GM18907 (cell line): ENCODE measurements at regions not wholly inside any gene's neighbourhood (a gene's known extent, or its start where the extent isn't known, plus 50 kb on each side); places are given as distances from the start of the nearest gene placed in this dataset.
A peak's percentile ranks its signal among the peaks of the same experiment; 100 is the strongest.

Experiments used
- ATAC-seq: cut with Tn5 transposase; IDR thresholded peaks from one replicate; pipeline ENCODE4 v1.9.1; 2021; ENCODE audit warnings: mild to moderate bottlenecking, moderate library complexity; ENCODE audit not compliant: unreplicated experiment

GRCh38 chr10:83633547-83633946 lies 505.8 kb upstream of the GHITM start:
- no peak for ATAC-seq

- ATAC-seq, result no peak
Observed at GRCh38 chr10:83636826-83637225, 502.5 kb upstream of the GHITM start.

GRCh38 chr10:83647526-83647925 lies 491.8 kb upstream of the GHITM start:
- ATAC-seq, result no peak

- ATAC-seq, result no peak
Observed at GRCh38 chr10:83648201-83648600, 491.1 kb upstream of the GHITM start.

- no peak for ATAC-seq
Observed at GRCh38 chr10:83649471-83649870, 489.8 kb upstream of the GHITM start.

GRCh38 chr10:83654689-83655088 lies 484.6 kb upstream of the GHITM start:
- no peak for ATAC-seq

GRCh38 chr10:83656924-83657323 lies 482.4 kb upstream of the GHITM start:
- ATAC-seq, result no peak

GRCh38 chr10:83657487-83657886 lies 481.8 kb upstream of the GHITM start:
- ATAC-seq, result no peak

GRCh38 chr10:83663918-83664317 lies 475.4 kb upstream of the GHITM start:
- no peak for ATAC-seq

GRCh38 chr10:83666762-83667161 lies 472.5 kb upstream of the GHITM start:
- ATAC-seq, result no peak

- ATAC-seq, result no peak
Observed at GRCh38 chr10:83667594-83667993, 471.7 kb upstream of the GHITM start.

- no peak for ATAC-seq
Observed at GRCh38 chr10:83673316-83673715, 466.0 kb upstream of the GHITM start.

- ATAC-seq, result no peak
Observed at GRCh38 chr10:83677795-83678194, 461.5 kb upstream of the GHITM start.

- ATAC-seq, result no peak
Observed at GRCh38 chr10:83678850-83679249, 460.5 kb upstream of the GHITM start.

GRCh38 chr10:83680470-83680891 lies 458.8 kb upstream of the GHITM start:
- peak; percentile 99 for ATAC-seq

- ATAC-seq, result no peak
Observed at GRCh38 chr10:83682414-83682813, 456.9 kb upstream of the GHITM start.

- ATAC-seq, result no peak
Observed at GRCh38 chr10:83685458-83685857, 453.9 kb upstream of the GHITM start.

- no peak for ATAC-seq
Observed at GRCh38 chr10:83691791-83692596, 447.3 kb upstream of the GHITM start.

- no peak for ATAC-seq
Observed at GRCh38 chr10:83698899-83699298, 440.4 kb upstream of the GHITM start.

GRCh38 chr10:83701799-83702198 lies 437.5 kb upstream of the GHITM start:
- ATAC-seq, result no peak

GRCh38 chr10:83702731-83703130 lies 436.6 kb upstream of the GHITM start:
- ATAC-seq, result no peak

GRCh38 chr10:83706120-83706519 lies 433.2 kb upstream of the GHITM start:
- no peak for ATAC-seq
